GM12878 (cell line): ENCODE measurements at regions not wholly inside any gene's neighbourhood (a gene's known extent, or its start where the extent isn't known, plus 50 kb on each side); places are given as distances from the start of the nearest gene placed in this dataset.

Experiments used
- ATF7 ChIP-seq: fragments of 450-650 bp; IDR thresholded peaks from 2 replicates; pipeline ENCODE4 v1.6.1; 2016; ENCODE audit warnings: low read depth, mild to moderate bottlenecking
- EZH2 ChIP-seq: IDR thresholded peaks from 2 replicates; pipeline ENCODE4 v1.6.1; 2012; ENCODE audit warnings: low read depth, mild to moderate bottlenecking, control low read depth, inconsistent platforms, low read length, borderline replicate concordance; ENCODE audit not compliant: control insufficient read depth
- HDGF ChIP-seq: fragments of 450-650 bp; IDR thresholded peaks from 2 replicates; pipeline ENCODE4 v1.6.1; 2016; ENCODE audit warnings: antibody characterized with exemption
- NFYA ChIP-seq: IDR thresholded peaks from 2 replicates; pipeline ENCODE4 v1.6.1; 2011; ENCODE audit warnings: low read depth, mild to moderate bottlenecking, low read length, improper control_type of control experiment, borderline replicate concordance
- NR2C1 ChIP-seq: fragments of 450-650 bp; IDR thresholded peaks from 2 replicates; pipeline ENCODE4 v1.6.1; 2017; ENCODE audit warnings: antibody characterized with exemption, mild to moderate bottlenecking, moderate library complexity
- POLR2AphosphoS5 ChIP-seq: IDR thresholded peaks from 2 replicates; pipeline ENCODE4 v1.6.1; 2011; ENCODE audit warnings: mild to moderate bottlenecking, low read length, inconsistent platforms
- SPI1 ChIP-seq: IDR thresholded peaks from 2 replicates; pipeline ENCODE4 v1.6.1; 2011; ENCODE audit warnings: low read depth, mild to moderate bottlenecking, low read length, moderate library complexity, borderline replicate concordance; ENCODE audit not compliant: insufficient read depth
- TCF7 ChIP-seq: IDR thresholded peaks from 2 replicates; pipeline ENCODE4 v1.6.1; 2014; ENCODE audit warnings: antibody characterized with exemption, borderline replicate concordance
- ZBTB11 ChIP-seq: fragments of 450-650 bp; formaldehyde crosslinking; IDR thresholded peaks from 2 replicates; pipeline ENCODE4 v1.5.0; 2022; ENCODE audit warnings: mild to moderate bottlenecking, missing genetic modification characterization

- TF ChIP-seq ZBTB11 (CRISPR knock-in tag) (no peak), TCF7 (no peak), ATF7 (no peak), SPI1 (no peak), EZH2 (no peak), HDGF (no peak), NR2C1 (no peak), NFYA (no peak), POLR2AphosphoS5 (no peak)
Measured at GRCh38 chr17:77858291-77859034, 100.0 kb upstream of the TNRC6C start (continued).
